Keratinocyte (primary cell): ENCODE measurements at regions not wholly inside any gene's neighbourhood (a gene's known extent, or its start where the extent isn't known, plus 50 kb on each side); places are given as distances from the start of the nearest gene placed in this dataset.

Source experiments
- DNase-seq: peaks from one replicate; pipeline ENCODE4 v3.0.0-alpha.2; 2011; ENCODE audit warnings: low read depth, missing footprints, low spot score
- FAIRE-seq: peaks from 2 replicates; lab custom pipeline; 2011; peaks lifted over from hg19 to GRCh38; lab: Jason Lieb, UNC
- H2AFZ ChIP-seq: 2 replicates; pipeline ENCODE4 v1.6.0; 2012; ENCODE audit warnings: low read length, control low read depth, inconsistent platforms; ENCODE audit not compliant: control insufficient read depth
- H3K27ac ChIP-seq: 2 replicates; pipeline ENCODE4 v1.5.1; 2011; ENCODE audit warnings: low read length; ENCODE audit not compliant: control insufficient read depth, insufficient read depth
- H3K27me3 ChIP-seq: 3 replicates; pipeline ENCODE4 v1.6.0; 2011; ENCODE audit warnings: low read length; ENCODE audit not compliant: control insufficient read depth, insufficient read depth; ENCODE audit errors: extremely low read depth
- H3K36me3 ChIP-seq, 2 experiments: 2 replicates in 1 of 2; 3 replicates in 1 of 2; pipeline ENCODE4 v1.5.1; 2011; ENCODE audit warnings: low read length in 2 of 2, mild to moderate bottlenecking in 1 of 2; ENCODE audit not compliant: control insufficient read depth in 2 of 2, insufficient read depth in 2 of 2; ENCODE audit errors: extremely low read depth in 1 of 2
- H3K4me1 ChIP-seq: 3 replicates; pipeline ENCODE4 v1.5.1; 2011; ENCODE audit warnings: low read length; ENCODE audit not compliant: control insufficient read depth, insufficient read depth; ENCODE audit errors: extremely low read depth
- H3K4me2 ChIP-seq: 3 replicates; pipeline ENCODE4 v1.6.0; 2011; ENCODE audit warnings: low read depth, low read length; ENCODE audit not compliant: control insufficient read depth, insufficient read depth; ENCODE audit errors: extremely low read depth
- H3K4me3 ChIP-seq, 3 experiments: fragments of 200-600 bp in 1 of 3; sonication (generic) in 1 of 3; 2 replicates in 2 of 3; 3 replicates in 1 of 3; pipeline ENCODE4 v1.5.1; 2011 to 2016; ENCODE audit warnings: low read length in 3 of 3, mild to moderate bottlenecking in 3 of 3, control low read depth in 2 of 3, inconsistent platforms in 1 of 3, low read depth in 1 of 3, mixed read lengths in 1 of 3, mixed run types in 1 of 3, moderate library complexity in 1 of 3; ENCODE audit not compliant: control insufficient read depth in 2 of 3, insufficient read depth in 2 of 3; ENCODE audit errors: extremely low read depth in 1 of 3
- H3K79me2 ChIP-seq: 2 replicates; pipeline ENCODE4 v1.6.0; 2012; ENCODE audit warnings: low read length; ENCODE audit not compliant: control insufficient read depth, insufficient read depth
- H3K9ac ChIP-seq: 3 replicates; pipeline ENCODE4 v1.6.0; 2011; ENCODE audit warnings: low read length; ENCODE audit not compliant: control insufficient read depth, insufficient read depth; ENCODE audit errors: extremely low read depth
- H3K9me1 ChIP-seq: 3 replicates; pipeline ENCODE4 v1.6.0; 2011; ENCODE audit warnings: low read length; ENCODE audit not compliant: control insufficient read depth, insufficient read depth; ENCODE audit errors: extremely low read depth
- H3K9me3 ChIP-seq: 2 replicates; pipeline ENCODE4 v1.5.1; 2012; ENCODE audit warnings: low read depth, low read length; ENCODE audit not compliant: control insufficient read depth
- H4K20me1 ChIP-seq: 3 replicates; pipeline ENCODE4 v1.6.0; 2011; ENCODE audit warnings: low read length; ENCODE audit not compliant: control insufficient read depth, insufficient read depth; ENCODE audit errors: extremely low read depth
- CTCF ChIP-seq, 3 experiments: IDR thresholded peaks in 1 of 3; conservative IDR thresholded peaks in 1 of 3; optimal IDR thresholded peaks in 1 of 3; 2 replicates in 2 of 3; 3 replicates in 1 of 3; pipeline versions ENCODE3 to v1.5.1; 2011; ENCODE audit warnings: low read length in 3 of 3, mild to moderate bottlenecking in 3 of 3, moderate library complexity in 2 of 3, control low read depth in 1 of 3, inconsistent platforms in 1 of 3; ENCODE audit not compliant: insufficient read depth in 2 of 3; ENCODE audit errors: extremely low read depth in 1 of 3
- EZH2 ChIP-seq: IDR thresholded peaks from one replicate; pipeline ENCODE4 v1.6.1; 2012; ENCODE audit warnings: inconsistent platforms, mild to moderate bottlenecking, low read length, moderate library complexity
- dilution Hi-C: fragments of 300-500 bp; cut with MboI; formaldehyde crosslinking; loops from one replicate; pipeline ENCODE4 v1.7.0; 2020; ENCODE audit warnings: low sequenced_read_pairs; ENCODE audit not compliant: extremely low pct_ligation_motif_present

GRCh38 chr10:78868861-78869260 lies 199.9 kb upstream of the ZMIZ1 start:
- H3K4me3 ChIP-seq = no peak overlapping the region
- no peak overlapping the region for H3K27ac ChIP-seq
- H4K20me1 ChIP-seq = no peaks in the 10 kb centered on the region
- no peak overlapping the region for H2AFZ ChIP-seq
- no peak overlapping the region for H3K4me2 ChIP-seq
- no peak for DNase-seq
- dilution Hi-C loops = no loop called here
- H3K79me2 ChIP-seq = no peaks in the 10 kb centered on the region
- FAIRE-seq = no peak
- TF ChIP-seq CTCF (optimal IDR thresholded peaks at IDR 0.05 in 1 of 3, IDR thresholded peaks at IDR 0.05 in 1 of 3, conservative IDR thresholded peaks at IDR 0.05 in 1 of 3; ENCODE audit: extremely low read depth in 1 of 3, insufficient read depth in 2 of 3, low read length in 3 of 3) = no peak
- no peak for TF ChIP-seq EZH2
- no peaks in the 10 kb centered on the region for H3K9me3 ChIP-seq
- no peak overlapping the region for H3K9ac ChIP-seq
- no peaks in the 10 kb centered on the region for H3K9me1 ChIP-seq
- H3K36me3 ChIP-seq = no peaks in the 10 kb centered on the region
- H3K27me3 ChIP-seq = peaks cover 2% of the 10 kb centered on the region
- H3K4me1 ChIP-seq = no peaks in the 10 kb centered on the region

DNA sequence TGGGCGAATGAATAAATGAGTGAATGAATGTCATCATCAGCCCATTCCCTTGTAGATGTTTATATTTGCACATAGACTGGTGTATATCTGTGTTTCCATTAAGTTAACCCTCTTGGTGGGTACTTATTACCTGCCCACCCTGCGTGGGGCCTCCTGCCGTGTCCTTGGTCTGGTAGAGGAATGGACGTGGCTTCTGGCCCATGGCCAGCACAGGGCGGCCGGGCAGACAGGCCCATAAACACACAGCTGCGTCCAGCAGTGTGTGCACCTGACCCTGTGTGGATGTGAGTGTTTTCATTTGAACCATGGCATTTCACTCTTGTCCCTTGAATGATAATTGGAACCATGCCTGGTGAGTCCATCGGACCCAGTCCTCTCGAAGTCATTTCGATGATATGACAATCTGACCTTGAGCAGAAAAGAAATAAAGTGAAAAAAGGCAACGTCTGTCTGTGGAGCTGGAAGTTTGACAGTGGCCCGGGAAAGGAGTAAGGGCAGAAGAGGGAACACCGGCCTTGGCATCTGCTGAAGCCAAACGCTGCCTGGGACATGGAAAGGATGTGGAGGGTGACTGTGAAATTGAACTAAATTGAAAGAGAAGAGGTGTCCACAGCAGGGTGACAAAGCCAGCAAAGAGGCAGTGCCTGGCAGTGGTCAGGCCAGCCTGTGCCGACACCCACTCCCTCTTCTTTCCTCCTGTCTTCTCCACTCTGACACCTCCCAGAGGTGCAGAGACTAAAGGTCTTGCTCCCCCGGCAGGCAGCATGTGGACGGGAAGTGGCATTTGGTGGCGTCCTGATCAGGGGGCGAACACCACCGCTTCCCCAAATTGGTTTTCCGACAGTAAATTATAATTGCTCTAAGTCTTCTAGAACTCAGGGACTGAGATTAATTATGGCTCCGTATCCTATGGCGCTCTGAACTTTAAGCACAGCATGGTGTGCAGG lies 199.0 kb upstream of the ZMIZ1 start:
- TF ChIP-seq EZH2 (no peak), CTCF (optimal IDR thresholded peaks at IDR 0.05 in 1 of 3, IDR thresholded peaks at IDR 0.05 in 1 of 3, conservative IDR thresholded peaks at IDR 0.05 in 1 of 3; ENCODE audit: extremely low read depth in 1 of 3, insufficient read depth in 2 of 3, low read length in 3 of 3) (no peak)
- H4K20me1 ChIP-seq = no peaks in the 10 kb centered on the region
- FAIRE-seq = no peak
- H3K27me3 ChIP-seq = peaks cover 2% of the 10 kb centered on the region
- no peak overlapping the region for H3K4me2 ChIP-seq
- no peaks in the 10 kb centered on the region for H3K9me1 ChIP-seq
- no peak overlapping the region for H3K9ac ChIP-seq
- dilution Hi-C loops = no loop called here
- no peaks in the 10 kb centered on the region for H3K9me3 ChIP-seq
- H3K79me2 ChIP-seq = no peaks in the 10 kb centered on the region
- no peak overlapping the region for H3K4me3 ChIP-seq
- H3K4me1 ChIP-seq = no peaks in the 10 kb centered on the region
- no peak for DNase-seq
- no peaks in the 10 kb centered on the region for H3K36me3 ChIP-seq
- H3K27ac ChIP-seq = no peak overlapping the region
- H2AFZ ChIP-seq = no peak overlapping the region
